PC-3 (cell line): ENCODE measurements at regions not wholly inside any gene's neighbourhood (a gene's known extent, or its start where the extent isn't known, plus 50 kb on each side); places are given as distances from the start of the nearest gene placed in this dataset.

ENCODE experiments used
- EZH2 ChIP-seq: fragments of 300-600 bp; sonication (generic); IDR thresholded peaks from one replicate; pipeline ENCODE4 v1.6.1; 2017; ENCODE audit warnings: antibody characterized with exemption, mild to moderate bottlenecking, low read length; ENCODE audit not compliant: unreplicated experiment
- TF ChIP-seq, protein P1 (sequence below): fragments of 300-600 bp; sonication (generic); conservative IDR thresholded peaks from 2 replicates; pipeline ENCODE4 v1.5.1; 2017; ENCODE audit warnings: antibody characterized with exemption, low read depth, mild to moderate bottlenecking, low read length

DNA sequence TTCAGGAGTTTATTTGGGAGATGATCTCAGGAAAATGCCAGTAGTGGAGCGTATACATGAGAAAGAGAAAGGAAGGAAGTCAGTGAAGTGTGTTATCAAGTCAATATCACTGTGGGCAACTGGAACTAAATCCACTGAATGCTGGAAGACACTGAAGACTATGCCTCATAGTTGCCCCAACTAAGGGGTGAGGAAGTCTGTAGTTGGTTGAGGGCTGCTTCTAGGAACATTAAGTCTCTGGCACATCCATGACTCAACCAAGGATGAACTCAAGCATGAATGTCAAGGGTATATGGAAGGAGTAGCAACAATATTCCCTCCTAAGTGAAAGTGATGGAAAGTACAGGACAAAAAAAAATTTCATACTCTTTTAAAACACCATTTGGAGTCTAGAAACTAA is 167.9 kb downstream of the MAGEB17 start:
- TF ChIP-seq, protein P1, sequence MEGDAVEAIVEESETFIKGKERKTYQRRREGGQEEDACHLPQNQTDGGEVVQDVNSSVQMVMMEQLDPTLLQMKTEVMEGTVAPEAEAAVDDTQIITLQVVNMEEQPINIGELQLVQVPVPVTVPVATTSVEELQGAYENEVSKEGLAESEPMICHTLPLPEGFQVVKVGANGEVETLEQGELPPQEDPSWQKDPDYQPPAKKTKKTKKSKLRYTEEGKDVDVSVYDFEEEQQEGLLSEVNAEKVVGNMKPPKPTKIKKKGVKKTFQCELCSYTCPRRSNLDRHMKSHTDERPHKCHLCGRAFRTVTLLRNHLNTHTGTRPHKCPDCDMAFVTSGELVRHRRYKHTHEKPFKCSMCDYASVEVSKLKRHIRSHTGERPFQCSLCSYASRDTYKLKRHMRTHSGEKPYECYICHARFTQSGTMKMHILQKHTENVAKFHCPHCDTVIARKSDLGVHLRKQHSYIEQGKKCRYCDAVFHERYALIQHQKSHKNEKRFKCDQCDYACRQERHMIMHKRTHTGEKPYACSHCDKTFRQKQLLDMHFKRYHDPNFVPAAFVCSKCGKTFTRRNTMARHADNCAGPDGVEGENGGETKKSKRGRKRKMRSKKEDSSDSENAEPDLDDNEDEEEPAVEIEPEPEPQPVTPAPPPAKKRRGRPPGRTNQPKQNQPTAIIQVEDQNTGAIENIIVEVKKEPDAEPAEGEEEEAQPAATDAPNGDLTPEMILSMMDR, result no peak
- TF ChIP-seq EZH2, result no peak
